ENCODE measurements at regions not wholly inside any gene's neighbourhood (a gene's known extent, or its start where the extent isn't known, plus 50 kb on each side); places are given as distances from the start of the nearest gene placed in this dataset.

DNA sequence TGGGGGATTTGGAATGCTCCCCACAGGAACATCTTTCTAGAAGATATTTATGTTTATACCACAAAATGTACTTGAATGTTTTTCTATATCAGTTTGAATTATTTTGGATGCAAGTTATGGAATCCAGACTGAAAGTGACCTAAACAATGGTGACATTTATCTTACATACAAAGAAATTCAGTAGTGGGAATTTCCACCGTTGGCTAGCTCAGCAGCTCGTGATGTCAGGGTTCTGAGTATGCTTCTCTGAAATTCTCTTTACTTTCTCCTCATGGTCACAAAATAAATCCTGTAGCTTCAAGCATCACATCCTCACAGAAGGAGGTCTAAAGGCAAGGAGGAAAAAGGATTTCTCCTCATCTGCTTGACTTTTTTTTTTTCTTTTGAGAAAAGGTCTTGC, 105.3 kb downstream of the AKAIN1 start:
- TF ChIP-seq, protein P1, sequence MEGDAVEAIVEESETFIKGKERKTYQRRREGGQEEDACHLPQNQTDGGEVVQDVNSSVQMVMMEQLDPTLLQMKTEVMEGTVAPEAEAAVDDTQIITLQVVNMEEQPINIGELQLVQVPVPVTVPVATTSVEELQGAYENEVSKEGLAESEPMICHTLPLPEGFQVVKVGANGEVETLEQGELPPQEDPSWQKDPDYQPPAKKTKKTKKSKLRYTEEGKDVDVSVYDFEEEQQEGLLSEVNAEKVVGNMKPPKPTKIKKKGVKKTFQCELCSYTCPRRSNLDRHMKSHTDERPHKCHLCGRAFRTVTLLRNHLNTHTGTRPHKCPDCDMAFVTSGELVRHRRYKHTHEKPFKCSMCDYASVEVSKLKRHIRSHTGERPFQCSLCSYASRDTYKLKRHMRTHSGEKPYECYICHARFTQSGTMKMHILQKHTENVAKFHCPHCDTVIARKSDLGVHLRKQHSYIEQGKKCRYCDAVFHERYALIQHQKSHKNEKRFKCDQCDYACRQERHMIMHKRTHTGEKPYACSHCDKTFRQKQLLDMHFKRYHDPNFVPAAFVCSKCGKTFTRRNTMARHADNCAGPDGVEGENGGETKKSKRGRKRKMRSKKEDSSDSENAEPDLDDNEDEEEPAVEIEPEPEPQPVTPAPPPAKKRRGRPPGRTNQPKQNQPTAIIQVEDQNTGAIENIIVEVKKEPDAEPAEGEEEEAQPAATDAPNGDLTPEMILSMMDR (IDR thresholded peaks at IDR 0.05; ENCODE audit: insufficient read depth, low read length, severe bottlenecking): no peak
- Histone ChIP-seq H3K27me3 (ENCODE audit: control insufficient read depth, insufficient read depth, low read length) (no peaks in the 10 kb centered on the region), H3K36me3 (ENCODE audit: control insufficient read depth, insufficient read depth, low read length) (no peaks in the 10 kb centered on the region), H3K4me3 (ENCODE audit: low read depth, low read length) (no peak overlapping the region)
- FAIRE-seq (no peak), DNase-seq (ENCODE audit: low read depth) (no peak)

DNA sequence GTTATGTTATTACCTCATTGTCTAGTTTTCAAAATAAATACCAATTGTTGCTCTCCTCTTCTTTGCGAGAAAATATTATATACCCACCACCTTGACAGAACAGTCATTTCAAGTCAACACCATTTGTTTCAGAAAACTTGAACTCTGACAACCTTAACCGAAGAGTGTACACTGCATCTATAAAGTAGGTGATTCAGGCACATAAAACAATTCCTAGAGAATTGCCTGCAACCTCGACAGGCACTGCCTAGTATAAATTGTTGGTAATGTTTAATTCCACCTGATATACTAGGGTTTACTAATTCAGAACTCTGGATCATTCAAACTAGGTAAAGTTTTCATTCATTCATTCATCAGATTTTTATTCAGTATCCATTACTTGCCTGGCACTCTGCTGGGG, 121.8 kb downstream of the AKAIN1 start:
- DNase-seq (ENCODE audit: low read depth) (no peak), FAIRE-seq (no peak)
- TF ChIP-seq, protein P1 (IDR thresholded peaks at IDR 0.05; ENCODE audit: insufficient read depth, low read length, severe bottlenecking): no peak
- Histone ChIP-seq H3K4me3 (ENCODE audit: low read depth, low read length) (no peak overlapping the region), H3K36me3 (ENCODE audit: control insufficient read depth, insufficient read depth, low read length) (no peaks in the 10 kb centered on the region), H3K27me3 (ENCODE audit: control insufficient read depth, insufficient read depth, low read length) (no peaks in the 10 kb centered on the region)

DNA sequence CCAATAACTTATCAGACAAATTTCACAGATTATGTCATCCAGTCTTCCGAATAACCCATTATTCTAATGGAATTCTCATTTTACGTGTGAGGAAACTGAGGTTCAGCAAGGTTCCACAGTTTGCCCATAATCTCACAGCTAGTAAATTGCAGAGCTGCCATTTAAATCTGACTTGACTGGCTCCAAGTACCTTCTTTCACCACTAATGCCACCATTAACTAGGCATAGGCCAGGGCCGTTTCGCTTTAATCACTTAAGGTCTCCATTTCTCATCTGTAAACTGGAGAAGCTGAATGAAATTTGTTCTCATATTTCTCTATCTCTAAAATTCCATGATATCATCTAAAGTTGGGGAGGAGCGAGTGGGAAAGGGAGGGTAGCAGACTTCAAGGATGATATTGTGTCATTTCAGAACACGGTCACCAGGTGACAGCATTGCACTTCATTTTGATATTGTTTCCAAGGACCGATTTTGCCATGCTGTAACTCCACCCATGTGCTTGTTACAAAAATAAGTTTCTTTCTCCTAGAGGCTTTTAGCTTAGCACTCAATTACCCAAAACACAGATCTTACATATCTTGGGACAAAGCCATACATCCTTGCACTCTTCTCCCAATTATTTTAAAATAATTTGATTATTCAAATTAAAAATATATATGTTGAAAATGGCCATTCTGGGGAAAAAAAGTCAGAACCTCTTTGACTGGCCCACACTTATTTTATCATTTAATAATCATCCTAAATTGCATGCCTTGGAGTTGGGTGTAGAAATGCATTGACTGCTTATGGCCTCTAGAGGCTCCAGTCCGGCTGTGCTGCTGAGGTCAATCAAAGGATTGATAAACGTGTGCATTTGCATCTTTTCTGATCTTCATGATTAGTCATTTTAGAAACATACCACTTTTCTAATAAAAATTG, 123.8 kb downstream of the AKAIN1 start:
- Histone ChIP-seq H3K36me3 (ENCODE audit: control insufficient read depth, insufficient read depth, low read length) (no peaks in the 10 kb centered on the region), H3K27me3 (ENCODE audit: control insufficient read depth, insufficient read depth, low read length) (no peaks in the 10 kb centered on the region), H3K4me3 (ENCODE audit: low read depth, low read length) (no peak overlapping the region)
- TF ChIP-seq, protein P1 (IDR thresholded peaks at IDR 0.05; ENCODE audit: insufficient read depth, low read length, severe bottlenecking): peak; percentile 51
- DNase-seq (ENCODE audit: low read depth) (peak; percentile 30), FAIRE-seq (no peak)

DNA sequence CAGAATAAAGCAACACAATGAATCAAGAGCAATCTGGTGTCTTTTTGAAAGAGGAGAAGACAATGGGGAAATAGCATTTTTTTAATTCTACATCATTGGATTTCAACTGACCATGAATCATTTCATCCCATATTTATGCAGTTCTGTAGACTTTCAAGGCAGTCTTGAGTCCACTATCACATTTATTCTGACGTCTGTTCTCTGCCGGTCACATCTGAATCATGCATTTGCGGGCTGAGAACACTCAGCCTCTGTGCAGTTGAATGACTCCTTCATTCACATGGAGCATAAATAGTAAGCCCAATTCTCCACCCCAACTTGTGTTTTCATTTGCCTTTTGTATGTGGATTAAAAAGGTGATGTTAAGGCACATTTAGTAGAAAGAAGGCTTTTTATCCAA, 128.2 kb downstream of the AKAIN1 start:
- Histone ChIP-seq H3K36me3 (ENCODE audit: control insufficient read depth, insufficient read depth, low read length) (no peaks in the 10 kb centered on the region), H3K4me3 (ENCODE audit: low read depth, low read length) (no peak overlapping the region), H3K27me3 (ENCODE audit: control insufficient read depth, insufficient read depth, low read length) (no peaks in the 10 kb centered on the region)
- TF ChIP-seq, protein P1 (IDR thresholded peaks at IDR 0.05; ENCODE audit: insufficient read depth, low read length, severe bottlenecking): no peak
- DNase-seq (ENCODE audit: low read depth) (no peak), FAIRE-seq (no peak)

DNA sequence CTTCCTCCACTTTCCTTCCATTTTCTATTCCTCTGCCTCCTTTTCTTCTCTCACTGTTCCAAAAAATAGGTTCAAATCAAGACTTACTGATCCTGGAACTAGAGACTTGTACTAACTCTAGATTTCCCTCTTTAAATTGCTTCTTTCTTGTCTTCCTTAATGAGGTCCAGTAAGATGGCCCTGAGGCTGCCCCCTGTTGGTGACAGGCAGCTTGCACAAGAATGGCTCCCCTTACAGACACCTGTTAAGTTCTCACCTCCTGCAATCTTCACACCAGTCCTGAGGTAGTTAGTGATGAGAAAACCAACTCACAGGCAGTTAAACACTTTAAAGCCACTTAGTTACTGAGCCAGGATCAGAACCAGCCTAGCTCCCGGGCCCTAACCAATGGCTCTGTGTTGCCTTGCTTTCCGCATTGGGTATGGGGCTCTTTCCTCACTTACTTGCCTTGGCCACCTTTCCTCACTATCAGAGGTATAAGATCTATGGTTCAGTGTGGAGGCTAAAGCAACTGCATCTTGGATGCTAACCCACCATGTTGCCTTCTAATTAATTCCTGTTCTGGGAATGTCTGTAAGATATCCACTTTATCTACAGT, 130.6 kb downstream of the AKAIN1 start:
- Histone ChIP-seq H3K4me3 (ENCODE audit: low read depth, low read length) (no peak overlapping the region), H3K36me3 (ENCODE audit: control insufficient read depth, insufficient read depth, low read length) (no peaks in the 10 kb centered on the region), H3K27me3 (ENCODE audit: control insufficient read depth, insufficient read depth, low read length) (no peaks in the 10 kb centered on the region)
- FAIRE-seq: no peak
- TF ChIP-seq, protein P1 (IDR thresholded peaks at IDR 0.05; ENCODE audit: insufficient read depth, low read length, severe bottlenecking): no peak
- DNase-seq (ENCODE audit: low read depth): no peak
